Type B pancreatic cell (in vitro differentiated cells): ENCODE measurements at regions not wholly inside any gene's neighbourhood (a gene's known extent, or its start where the extent isn't known, plus 50 kb on each side); places are given as distances from the start of the nearest gene placed in this dataset.

ENCODE experiments used
- DNase-seq: peaks from one replicate; pipeline ENCODE4 v3.0.0; 2021; ENCODE audit warnings: mixed read lengths; ENCODE audit not compliant: unreplicated experiment; ENCODE audit errors: extremely low spot score
- H3K27ac Mint-ChIP-seq: 2 replicates; pipeline ENCODE4 v1.8.0; 2021; ENCODE audit warnings: mild to moderate bottlenecking, mixed read lengths
- H3K27me3 Mint-ChIP-seq: 2 replicates; pipeline ENCODE4 v1.8.0; 2021; ENCODE audit warnings: mixed read lengths
- H3K36me3 Mint-ChIP-seq: 2 replicates; pipeline ENCODE4 v1.8.0; 2021; ENCODE audit warnings: mixed read lengths
- H3K4me1 Mint-ChIP-seq: one replicate; pipeline ENCODE4 v1.8.0; 2021; ENCODE audit warnings: mixed read lengths; ENCODE audit not compliant: unreplicated experiment
- H3K4me3 Mint-ChIP-seq: 2 replicates; pipeline ENCODE4 v1.8.0; 2021; ENCODE audit warnings: mild to moderate bottlenecking, mixed read lengths
- H3K9me3 Mint-ChIP-seq: 2 replicates; pipeline ENCODE4 v1.8.0; 2021; ENCODE audit warnings: mixed read lengths
- TF ChIP-seq, protein P1 (sequence below): fragments of 200-600 bp; sonication (generic); conservative IDR thresholded peaks from 2 replicates; pipeline ENCODE4 v1.5.0; 2021; ENCODE audit warnings: antibody characterized with exemption, mild to moderate bottlenecking

DNA sequence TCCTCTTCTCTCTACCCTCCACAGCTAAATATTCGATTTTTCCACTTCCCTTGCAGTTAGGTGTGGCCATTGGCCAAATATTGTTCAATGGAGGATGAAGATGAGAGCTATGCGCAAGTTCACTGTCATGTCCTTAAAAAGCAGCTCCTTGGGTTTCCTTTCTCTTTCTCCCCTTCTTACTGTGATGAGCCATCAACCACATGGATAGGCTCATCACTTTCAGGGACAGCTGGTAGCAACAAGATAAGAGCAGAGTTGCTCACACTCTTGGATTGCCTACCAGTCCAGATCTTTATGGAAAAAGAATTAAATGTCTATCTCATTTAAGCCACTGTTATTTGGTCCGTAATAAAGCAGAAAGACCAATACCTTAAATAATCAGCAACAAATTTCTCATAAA is 377.0 kb downstream of the DDX10 start:
- no peak overlapping the region for H3K27ac Mint-ChIP-seq
- TF ChIP-seq, protein P1, sequence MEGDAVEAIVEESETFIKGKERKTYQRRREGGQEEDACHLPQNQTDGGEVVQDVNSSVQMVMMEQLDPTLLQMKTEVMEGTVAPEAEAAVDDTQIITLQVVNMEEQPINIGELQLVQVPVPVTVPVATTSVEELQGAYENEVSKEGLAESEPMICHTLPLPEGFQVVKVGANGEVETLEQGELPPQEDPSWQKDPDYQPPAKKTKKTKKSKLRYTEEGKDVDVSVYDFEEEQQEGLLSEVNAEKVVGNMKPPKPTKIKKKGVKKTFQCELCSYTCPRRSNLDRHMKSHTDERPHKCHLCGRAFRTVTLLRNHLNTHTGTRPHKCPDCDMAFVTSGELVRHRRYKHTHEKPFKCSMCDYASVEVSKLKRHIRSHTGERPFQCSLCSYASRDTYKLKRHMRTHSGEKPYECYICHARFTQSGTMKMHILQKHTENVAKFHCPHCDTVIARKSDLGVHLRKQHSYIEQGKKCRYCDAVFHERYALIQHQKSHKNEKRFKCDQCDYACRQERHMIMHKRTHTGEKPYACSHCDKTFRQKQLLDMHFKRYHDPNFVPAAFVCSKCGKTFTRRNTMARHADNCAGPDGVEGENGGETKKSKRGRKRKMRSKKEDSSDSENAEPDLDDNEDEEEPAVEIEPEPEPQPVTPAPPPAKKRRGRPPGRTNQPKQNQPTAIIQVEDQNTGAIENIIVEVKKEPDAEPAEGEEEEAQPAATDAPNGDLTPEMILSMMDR, result no peak
- no peaks in the 10 kb centered on the region for H3K27me3 Mint-ChIP-seq
- H3K36me3 Mint-ChIP-seq, result no peaks in the 10 kb centered on the region
- H3K9me3 Mint-ChIP-seq, result no peaks in the 10 kb centered on the region
- no peak for DNase-seq
- peaks cover 4% of the 10 kb centered on the region for H3K4me1 Mint-ChIP-seq
- no peak overlapping the region for H3K4me3 Mint-ChIP-seq

DNA sequence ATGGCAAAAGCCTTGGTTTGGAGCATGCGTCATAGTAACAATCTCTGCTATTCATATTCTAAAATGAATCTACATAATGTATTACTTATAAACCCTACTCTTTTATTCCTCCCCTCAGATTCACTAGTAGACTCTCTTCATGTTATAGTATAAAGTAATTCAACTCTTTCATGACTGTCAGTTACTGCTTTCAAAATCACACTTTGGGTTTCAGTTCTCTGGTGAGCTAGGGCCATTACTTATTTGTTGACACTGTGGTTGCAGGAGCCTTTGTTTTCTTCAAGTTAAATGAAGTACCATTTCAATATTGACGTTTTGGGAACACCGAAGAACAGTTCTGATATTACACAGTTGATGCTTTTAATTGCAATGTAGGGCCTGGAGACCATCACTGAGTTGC is 378.4 kb downstream of the DDX10 start:
- no peak for DNase-seq
- H3K27ac Mint-ChIP-seq, result no peak overlapping the region
- peaks cover 4% of the 10 kb centered on the region for H3K4me1 Mint-ChIP-seq
- no peak overlapping the region for H3K4me3 Mint-ChIP-seq
- no peaks in the 10 kb centered on the region for H3K9me3 Mint-ChIP-seq
- TF ChIP-seq, protein P1, result no peak
- no peaks in the 10 kb centered on the region for H3K36me3 Mint-ChIP-seq
- no peaks in the 10 kb centered on the region for H3K27me3 Mint-ChIP-seq

DNA sequence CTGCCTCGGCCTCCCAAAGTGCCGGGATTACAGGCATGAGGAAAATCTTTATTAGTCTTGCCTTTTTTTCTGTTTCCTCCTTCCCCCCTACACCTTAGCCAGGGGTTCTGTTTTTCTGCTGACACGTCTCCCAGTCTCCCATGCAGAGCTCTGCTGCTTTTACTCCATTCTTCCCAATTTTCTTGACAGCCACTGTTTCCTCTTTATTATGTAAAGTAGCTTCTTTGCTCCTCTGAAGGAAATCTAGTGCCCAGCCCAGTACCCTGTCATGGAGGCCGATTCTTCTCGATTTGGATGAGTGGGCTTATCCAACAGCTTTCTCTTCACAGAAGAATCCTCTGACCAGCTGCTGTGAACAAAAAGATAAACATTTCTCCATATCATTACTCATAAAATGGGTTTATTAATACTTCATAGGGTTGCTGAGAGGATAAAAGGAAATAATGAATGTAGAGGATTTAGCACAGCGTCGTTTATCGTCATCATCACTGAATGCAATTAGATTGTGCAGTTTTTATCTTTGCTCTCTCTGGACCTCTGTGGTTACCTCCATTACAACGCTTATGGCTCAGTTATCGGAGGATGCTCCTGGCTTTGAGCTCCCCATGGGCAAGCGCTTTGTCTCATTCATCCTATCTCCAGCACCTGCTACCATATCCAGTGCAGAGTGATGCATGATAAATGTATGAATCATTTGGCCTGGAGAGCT is 375.6 kb upstream of the C11orf87 start:
- Mint-ChIP-seq H3K36me3 (no peaks in the 10 kb centered on the region), H3K27me3 (no peaks in the 10 kb centered on the region), H3K4me1 (peaks cover 4% of the 10 kb centered on the region), H3K27ac (no peak overlapping the region), H3K9me3 (no peaks in the 10 kb centered on the region), H3K4me3 (no peak overlapping the region)
- TF ChIP-seq, protein P1, result no peak
- no peak for DNase-seq

DNA sequence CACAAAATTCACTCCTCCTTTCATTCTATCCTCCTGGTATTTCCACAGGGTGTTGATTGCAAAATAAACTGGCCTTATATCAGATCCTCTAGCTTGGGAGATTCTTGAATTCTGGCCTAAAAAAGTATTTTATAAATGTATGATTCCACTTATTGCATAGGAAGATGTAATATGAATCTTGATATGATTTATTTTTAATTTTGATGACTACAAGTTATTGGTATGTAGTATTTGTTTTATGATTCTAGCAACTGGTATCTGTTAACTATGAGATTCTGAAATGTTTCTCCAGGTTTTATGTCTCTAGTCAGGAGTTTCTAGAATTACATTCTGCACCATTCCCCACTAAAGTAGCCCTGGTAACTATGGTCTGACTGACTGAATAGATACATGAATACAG is 373.9 kb upstream of the C11orf87 start:
- no peak overlapping the region for H3K4me3 Mint-ChIP-seq
- no peaks in the 10 kb centered on the region for H3K9me3 Mint-ChIP-seq
- no peaks in the 10 kb centered on the region for H3K36me3 Mint-ChIP-seq
- no peak overlapping the region for H3K27ac Mint-ChIP-seq
- H3K4me1 Mint-ChIP-seq, result peaks cover 4% of the 10 kb centered on the region
- TF ChIP-seq, protein P1, result no peak
- DNase-seq, result no peak
- no peaks in the 10 kb centered on the region for H3K27me3 Mint-ChIP-seq

DNA sequence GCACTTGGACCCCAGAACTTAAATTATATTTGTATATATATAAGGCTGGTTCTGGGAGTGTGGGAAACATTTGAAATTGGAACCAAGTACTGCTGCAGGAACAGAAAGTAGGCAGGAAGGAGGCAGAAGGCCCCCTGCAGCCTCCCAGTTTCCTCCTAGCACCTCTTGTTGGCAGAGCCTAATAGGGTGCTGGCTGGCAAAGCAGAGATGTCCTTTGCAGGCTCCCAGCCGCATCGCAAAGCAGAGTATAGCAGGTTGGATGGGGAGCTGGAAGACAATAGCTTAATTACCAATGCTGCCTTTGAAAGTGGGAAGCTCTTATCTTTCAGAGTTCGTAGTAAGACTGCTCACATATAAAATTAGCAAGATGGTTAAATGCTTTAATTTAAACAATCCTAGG is 370.8 kb upstream of the C11orf87 start:
- H3K4me1 Mint-ChIP-seq, result no peaks in the 10 kb centered on the region
- no peak for DNase-seq
- H3K27me3 Mint-ChIP-seq, result peaks cover 7% of the 10 kb centered on the region
- no peaks in the 10 kb centered on the region for H3K36me3 Mint-ChIP-seq
- H3K9me3 Mint-ChIP-seq, result no peaks in the 10 kb centered on the region
- TF ChIP-seq, protein P1, result no peak
- no peak overlapping the region for H3K27ac Mint-ChIP-seq
- H3K4me3 Mint-ChIP-seq, result no peak overlapping the region
